SU-DHL-6 (cell line): ENCODE measurements at regions not wholly inside any gene's neighbourhood (a gene's known extent, or its start where the extent isn't known, plus 50 kb on each side); places are given as distances from the start of the nearest gene placed in this dataset.

Source experiments
- CTCF ChIP-seq: fragments of 200-600 bp; sonication (generic); IDR thresholded peaks from one replicate; pipeline ENCODE4 v1.5.1; 2017; ENCODE audit warnings: antibody characterized with exemption, mild to moderate bottlenecking, low read length, moderate library complexity; ENCODE audit not compliant: insufficient read depth, poor library complexity, severe bottlenecking
- EZH2phosphoT487 ChIP-seq: fragments of 200-600 bp; sonication (generic), shearing (Covaris generic); conservative IDR thresholded peaks from 2 replicates; pipeline ENCODE4 v1.6.1; 2018; ENCODE audit warnings: mild to moderate bottlenecking, antibody characterized with exemption, low read length, moderate library complexity, mixed read lengths

DNA sequence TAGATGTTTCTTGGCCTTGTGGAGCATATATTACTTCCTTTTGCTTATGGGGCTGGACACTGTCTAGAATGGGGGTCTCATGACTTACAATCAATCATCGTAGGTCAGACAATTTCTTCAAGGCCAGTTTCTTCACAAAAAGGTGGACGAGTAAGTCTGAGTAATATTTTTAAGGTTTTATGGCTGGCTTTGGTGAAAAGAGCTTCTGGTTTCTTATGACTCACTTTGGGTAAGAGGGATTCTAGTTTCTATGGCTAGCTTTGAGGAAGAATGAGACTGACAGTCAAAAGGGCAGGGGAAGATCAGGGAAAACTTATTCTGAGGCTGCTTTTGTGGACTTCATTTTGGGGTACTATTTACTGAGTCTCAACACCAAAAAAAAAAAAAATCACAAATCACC is 2067.2 kb upstream of the C9orf72 start:
- TF ChIP-seq CTCF, result no peak
- TF ChIP-seq EZH2phosphoT487, result no peak
